Loucy (cell line): ENCODE measurements at regions not wholly inside any gene's neighbourhood (a gene's known extent, or its start where the extent isn't known, plus 50 kb on each side); places are given as distances from the start of the nearest gene placed in this dataset.

Experiments
- CTCF ChIP-seq: fragments of 200-600 bp; sonication (generic); conservative IDR thresholded peaks from 2 replicates; pipeline ENCODE4 v1.5.1; 2014; ENCODE audit warnings: mild to moderate bottlenecking, antibody characterized with exemption, low read length
- EZH2phosphoT487 ChIP-seq: fragments of 200-600 bp; IDR thresholded peaks from 2 replicates; pipeline ENCODE4 v1.6.1; 2018; ENCODE audit warnings: antibody characterized with exemption, mild to moderate bottlenecking, moderate library complexity, borderline replicate concordance

- no peak for TF ChIP-seq CTCF
- TF ChIP-seq EZH2phosphoT487: no peak
These were observed 695.1 kb upstream of the CITED2 start for GRCh38 chr6:140069576-140069975.
